Gastroesophageal sphincter (tissue), 3 donors: ENCODE measurements at regions not wholly inside any gene's neighbourhood (a gene's known extent, or its start where the extent isn't known, plus 50 kb on each side); places are given as distances from the start of the nearest gene placed in this dataset.

Experiments used
- EP300 ChIP-seq: sonication (generic); formaldehyde crosslinking; IDR thresholded peaks from one replicate; pipeline ENCODE4 v1.6.1; 2017; ENCODE audit warnings: antibody characterized with exemption, mild to moderate bottlenecking
- POLR2A ChIP-seq, 2 donors: fragments of 450-650 bp; IDR thresholded peaks; one replicate each; pipeline ENCODE4 v1.6.1; 2017; ENCODE audit warnings: antibody characterized with exemption in 2 of 2, mild to moderate bottlenecking in 2 of 2, moderate library complexity in 1 of 2
- POLR2AphosphoS5 ChIP-seq: sonication (generic); formaldehyde crosslinking; IDR thresholded peaks from one replicate; pipeline ENCODE4 v1.6.1; 2017; ENCODE audit warnings: antibody characterized with exemption
- TF ChIP-seq, protein P1 (sequence below), 4 experiments: fragments of 200-600 bp in 2 of 4; fragments of 450-650 bp in 2 of 4; sonication (generic) in 1 of 4; IDR thresholded peaks; one replicate each; pipeline ENCODE4 v1.5.1; 2017 to 2019; ENCODE audit warnings: antibody characterized with exemption in 4 of 4, mild to moderate bottlenecking in 2 of 4, moderate library complexity in 2 of 4

DNA sequence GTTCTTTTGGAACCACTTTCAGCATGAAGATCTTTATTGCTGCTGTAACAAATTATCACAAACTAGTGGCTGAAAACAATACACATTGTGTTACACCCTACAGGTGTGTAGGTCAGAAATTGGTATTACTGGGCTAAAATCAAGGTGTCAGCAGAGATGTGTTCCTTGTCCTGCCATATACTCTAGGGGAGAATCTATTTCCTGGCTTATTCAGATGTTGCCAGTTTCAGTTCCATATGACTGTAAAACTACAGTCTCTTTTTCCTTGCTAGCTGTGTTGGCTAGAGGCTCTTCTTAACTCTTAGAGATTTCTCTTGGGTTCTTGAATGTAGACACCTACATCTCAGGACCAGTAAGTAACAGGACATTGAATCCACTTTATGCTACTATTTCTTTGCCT, 215.6 kb upstream of the PPFIA2 start:
- TF ChIP-seq, protein P1, sequence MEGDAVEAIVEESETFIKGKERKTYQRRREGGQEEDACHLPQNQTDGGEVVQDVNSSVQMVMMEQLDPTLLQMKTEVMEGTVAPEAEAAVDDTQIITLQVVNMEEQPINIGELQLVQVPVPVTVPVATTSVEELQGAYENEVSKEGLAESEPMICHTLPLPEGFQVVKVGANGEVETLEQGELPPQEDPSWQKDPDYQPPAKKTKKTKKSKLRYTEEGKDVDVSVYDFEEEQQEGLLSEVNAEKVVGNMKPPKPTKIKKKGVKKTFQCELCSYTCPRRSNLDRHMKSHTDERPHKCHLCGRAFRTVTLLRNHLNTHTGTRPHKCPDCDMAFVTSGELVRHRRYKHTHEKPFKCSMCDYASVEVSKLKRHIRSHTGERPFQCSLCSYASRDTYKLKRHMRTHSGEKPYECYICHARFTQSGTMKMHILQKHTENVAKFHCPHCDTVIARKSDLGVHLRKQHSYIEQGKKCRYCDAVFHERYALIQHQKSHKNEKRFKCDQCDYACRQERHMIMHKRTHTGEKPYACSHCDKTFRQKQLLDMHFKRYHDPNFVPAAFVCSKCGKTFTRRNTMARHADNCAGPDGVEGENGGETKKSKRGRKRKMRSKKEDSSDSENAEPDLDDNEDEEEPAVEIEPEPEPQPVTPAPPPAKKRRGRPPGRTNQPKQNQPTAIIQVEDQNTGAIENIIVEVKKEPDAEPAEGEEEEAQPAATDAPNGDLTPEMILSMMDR (IDR thresholded peaks at IDR 0.05): no peak
- TF ChIP-seq POLR2A (IDR thresholded peaks at IDR 0.05) (no peak), POLR2AphosphoS5 (no peak), EP300 (no peak)
